ENCODE measurements at regions not wholly inside any gene's neighbourhood (a gene's known extent, or its start where the extent isn't known, plus 50 kb on each side); places are given as distances from the start of the nearest gene placed in this dataset.

- no peak for TF ChIP-seq POLR2AphosphoS5 (IDR thresholded peaks at IDR 0.05; ENCODE audit: borderline replicate concordance, low read depth, low read length)
- TF ChIP-seq EZH2 (IDR thresholded peaks at IDR 0.05): no peak
Observed at GRCh38 chr12:16094437-16094836, 183.0 kb downstream of the SLC15A5 start.
